A549 (cell line): ENCODE measurements at regions not wholly inside any gene's neighbourhood (a gene's known extent, or its start where the extent isn't known, plus 50 kb on each side); places are given as distances from the start of the nearest gene placed in this dataset.

Experiments
- ATAC-seq, 2 experiments: fragments of 200-7000 bp in 1 of 2; fragments of >200 bp in 1 of 2; cut with Nextera tagmentation in 1 of 2; cut with Tn5 transposase in 1 of 2; 3 replicates each; pipeline versions ENCODE4 v1.8.0 to v1.9.1; 2018 to 2020; ENCODE audit warnings: mild to moderate bottlenecking in 1 of 2, moderate library complexity in 1 of 2
- CTCF ChIA-PET: fragments of 300-600 bp; sonication (Branson Sonifier 250); formaldehyde crosslinking; extraction: SDS; loops from one replicate; lab custom pipeline; 2021; ENCODE audit warnings: antibody characterized with exemption, inconsistent platforms; lab: Yijun Ruan, JAX
- POLR2A ChIA-PET: fragments of 350-600 bp; formaldehyde crosslinking; extraction: SDS; loops from one replicate; lab custom pipeline; 2021; ENCODE audit warnings: antibody characterized with exemption, inconsistent platforms; lab: Yijun Ruan, JAX
- DNase-seq, 2 experiments: peaks; one replicate each; pipeline versions ENCODE4 v3.0.0 to v3.0.0-alpha.2; 2011 to 2016; ENCODE audit warnings: low read depth in 1 of 2, low spot score in 1 of 2
- FAIRE-seq: peaks from 2 replicates; lab custom pipeline; 2011; peaks lifted over from hg19 to GRCh38; lab: Jason Lieb, UNC
- H3K27ac ChIP-seq, 2 experiments: fragments of >200 bp; sonication (Bioruptor Twin); formaldehyde crosslinking; 3 replicates each; pipeline ENCODE4 v1.5.1; 2016 to 2017
- H3K4me1 ChIP-seq: fragments of >200 bp; sonication (Bioruptor Twin); formaldehyde crosslinking; 3 replicates; pipeline ENCODE4 v1.6.1; 2016
- H3K4me2 ChIP-seq: fragments of >200 bp; sonication (Bioruptor Twin); formaldehyde crosslinking; 3 replicates; pipeline ENCODE4 v1.6.1; 2016
- H3K4me3 ChIP-seq: fragments of >200 bp; sonication (Bioruptor Twin); formaldehyde crosslinking; 3 replicates; pipeline ENCODE4 v1.5.1; 2016
- H3K9me3 ChIP-seq: fragments of >200 bp; sonication (Bioruptor Twin); formaldehyde crosslinking; 3 replicates; pipeline ENCODE4 v1.6.1; 2016
- ATOH8 ChIP-seq: fragments of 250-450 bp; sonication (Bioruptor Pico); IDR thresholded peaks from 2 replicates; pipeline ENCODE4 v1.5.0; 2020; ENCODE audit warnings: low read depth, mild to moderate bottlenecking, moderate library complexity
- BHLHE40 ChIP-seq: IDR thresholded peaks from 2 replicates; pipeline ENCODE4 v1.6.1; 2012; ENCODE audit warnings: low read depth, low read length, inconsistent platforms
- CBX2 ChIP-seq: fragments of 200-600 bp; sonication (generic); IDR thresholded peaks from 2 replicates; pipeline ENCODE4 v1.6.1; 2016; ENCODE audit warnings: low read depth, mild to moderate bottlenecking, borderline replicate concordance
- CBX8 ChIP-seq: fragments of 200-600 bp; sonication (generic); IDR thresholded peaks from 2 replicates; pipeline ENCODE4 v1.6.1; 2016
- CHD4 ChIP-seq: fragments of 200-600 bp; sonication (generic); IDR thresholded peaks from 2 replicates; pipeline ENCODE4 v1.6.1; 2016; ENCODE audit warnings: antibody characterized with exemption, mild to moderate bottlenecking, borderline replicate concordance
- E2F6 ChIP-seq: IDR thresholded peaks from 2 replicates; pipeline ENCODE4 v1.6.1; 2012; ENCODE audit warnings: low read depth, borderline replicate concordance
- EHF ChIP-seq: fragments of 250-450 bp; sonication (Bioruptor Pico); IDR thresholded peaks from 2 replicates; pipeline ENCODE4 v1.5.0; 2020; ENCODE audit warnings: mild to moderate bottlenecking
- EHMT2 ChIP-seq: fragments of 200-600 bp; sonication (generic); IDR thresholded peaks from 2 replicates; pipeline ENCODE4 v1.6.1; 2016; ENCODE audit warnings: antibody characterized with exemption, low read depth, mild to moderate bottlenecking, moderate library complexity
- ESRRA ChIP-seq: fragments of 150-350 bp; IDR thresholded peaks from 2 replicates; pipeline ENCODE4 v1.6.1; 2014; ENCODE audit warnings: mild to moderate bottlenecking, low read length, borderline replicate concordance
- FOSB ChIP-seq: fragments of 250-450 bp; sonication (Bioruptor Pico); IDR thresholded peaks from 2 replicates; pipeline ENCODE4 v1.5.0; 2020; ENCODE audit warnings: mild to moderate bottlenecking, moderate library complexity
- GATA3 ChIP-seq: IDR thresholded peaks from 2 replicates; pipeline ENCODE4 v1.6.1; 2012; ENCODE audit warnings: borderline replicate concordance
- HOXA7 ChIP-seq: fragments of 250-450 bp; sonication (Bioruptor Pico); IDR thresholded peaks from 2 replicates; pipeline ENCODE4 v1.5.0; 2020; ENCODE audit warnings: mild to moderate bottlenecking, moderate library complexity
- HOXB13 ChIP-seq: fragments of 250-450 bp; sonication (Bioruptor Pico); IDR thresholded peaks from 2 replicates; pipeline ENCODE4 v1.5.0; 2020; ENCODE audit warnings: low read depth, mild to moderate bottlenecking, moderate library complexity
- HOXB5 ChIP-seq: fragments of 250-450 bp; sonication (Bioruptor Pico); IDR thresholded peaks from 2 replicates; pipeline ENCODE4 v1.5.0; 2020; ENCODE audit warnings: mild to moderate bottlenecking, moderate library complexity
- JUN ChIP-seq, 2 experiments: fragments of >200 bp; sonication (Bioruptor Twin); formaldehyde crosslinking; IDR thresholded peaks; 2 replicates in 1 of 2; 3 replicates in 1 of 2; pipeline ENCODE4 v1.6.1; 2016 to 2017
- MYC ChIP-seq: IDR thresholded peaks from 2 replicates; pipeline ENCODE4 v1.6.1; 2012; ENCODE audit warnings: mild to moderate bottlenecking, inconsistent platforms, low read length, improper control_type of control experiment, borderline replicate concordance
- NFE2L2 ChIP-seq: fragments of 150-350 bp; conservative IDR thresholded peaks from 2 replicates; pipeline ENCODE4 v1.6.1; 2014; ENCODE audit warnings: low read length
- NPAS2 ChIP-seq: fragments of 250-450 bp; sonication (Bioruptor Pico); IDR thresholded peaks from 2 replicates; pipeline ENCODE4 v1.8.0; 2022; ENCODE audit warnings: mild to moderate bottlenecking, moderate library complexity, borderline replicate concordance
- NR3C1 ChIP-seq: fragments of >200 bp; sonication (Bioruptor Twin); formaldehyde crosslinking; IDR thresholded peaks from 3 replicates; pipeline ENCODE4 v1.6.1; 2017
- POLR2A ChIP-seq: IDR thresholded peaks from 2 replicates; pipeline ENCODE4 v1.6.1; 2012; ENCODE audit warnings: mild to moderate bottlenecking, low read length
- POLR2AphosphoS2 ChIP-seq: conservative IDR thresholded peaks from 2 replicates; pipeline ENCODE4 v1.6.1; 2012; ENCODE audit warnings: low read length, improper control_type of control experiment, inconsistent platforms
- REST ChIP-seq: fragments of 200-600 bp; sonication (generic); IDR thresholded peaks from 2 replicates; pipeline ENCODE4 v1.6.1; 2016; ENCODE audit warnings: antibody characterized with exemption, mild to moderate bottlenecking, moderate library complexity
- RFX5 ChIP-seq: fragments of 450-650 bp; IDR thresholded peaks from 2 replicates; pipeline ENCODE4 v1.7.1; 2014; ENCODE audit warnings: antibody characterized with exemption, mild to moderate bottlenecking, moderate library complexity
- SMC3 ChIP-seq: fragments of >200 bp; sonication (Bioruptor Twin); formaldehyde crosslinking; IDR thresholded peaks from 3 replicates; pipeline ENCODE4 v1.6.1; 2018; ENCODE audit warnings: inconsistent platforms
- SREBF2 ChIP-seq: fragments of 450-650 bp; IDR thresholded peaks from 2 replicates; pipeline ENCODE4 v1.6.1; 2014; ENCODE audit warnings: mild to moderate bottlenecking, moderate library complexity
- TFCP2L1 ChIP-seq: fragments of 250-450 bp; sonication (Bioruptor Pico); IDR thresholded peaks from 2 replicates; pipeline ENCODE4 v1.5.0; 2021; ENCODE audit warnings: mild to moderate bottlenecking
- USF2 ChIP-seq: fragments of 450-650 bp; IDR thresholded peaks from 2 replicates; pipeline ENCODE4 v1.6.1; 2014; ENCODE audit warnings: antibody characterized with exemption
- ZC3H11A ChIP-seq: fragments of 450-650 bp; IDR thresholded peaks from 2 replicates; pipeline ENCODE4 v1.6.1; 2014; ENCODE audit warnings: antibody characterized with exemption, mild to moderate bottlenecking
- ZFP36 ChIP-seq: fragments of 450-650 bp; IDR thresholded peaks from 2 replicates; pipeline ENCODE4 v1.6.1; 2014; ENCODE audit warnings: borderline replicate concordance; ENCODE audit not compliant: partially characterized antibody
- ZNF302 ChIP-seq: fragments of 250-450 bp; sonication (Bioruptor Pico); IDR thresholded peaks from 2 replicates; pipeline ENCODE4 v1.9.0; 2021; ENCODE audit warnings: inconsistent platforms, mild to moderate bottlenecking, moderate library complexity
- WGBS: methylation state at CpG from one replicate; pipeline ENCODE4 v1.1.6; 2017; ENCODE audit errors: missing lambda C conversion rate; 5-methylcytosine and 5-hydroxymethylcytosine counted together

GRCh38 chr4:123919576-123920098, 523.0 kb downstream of the SPRY1 start (continued):
- TF ChIP-seq ATOH8 (CRISPR knock-in tag) = no peak
- TF ChIP-seq ZFP36 = no peak
- no peak for TF ChIP-seq NPAS2

- Histone ChIP-seq H3K4me2 (no peak overlapping the region), H3K27ac (no peak overlapping the region), H3K4me3 (no peak overlapping the region), H3K4me1 (no peaks in the 10 kb centered on the region), H3K9me3 (no peaks in the 10 kb centered on the region)
- WGBS = 32% methylated on average over 5 of the region's 5 CpGs
- DNase-seq (no peak), FAIRE-seq (no peak), ATAC-seq (no peak)
- no peak for TF ChIP-seq ESRRA
- TF ChIP-seq EHF (CRISPR knock-in tag) = no peak
- no peak for TF ChIP-seq ZNF302 (CRISPR knock-in tag)
- no peak for TF ChIP-seq JUN (IDR thresholded peaks at IDR 0.05)
- TF ChIP-seq CBX8 = no peak
- TF ChIP-seq NFE2L2 = no peak
- no peak for TF ChIP-seq USF2
- no peak for TF ChIP-seq HOXA7 (CRISPR knock-in tag)
- TF ChIP-seq MYC = no peak
- no peak for TF ChIP-seq RFX5
- no peak for TF ChIP-seq POLR2A
- TF ChIP-seq HOXB13 = no peak
- no peak for TF ChIP-seq REST
- TF ChIP-seq SREBF2 = no peak
- no peak for TF ChIP-seq NR3C1
- no peak for TF ChIP-seq E2F6
- no peak for TF ChIP-seq POLR2AphosphoS2
- no peak for TF ChIP-seq BHLHE40
- POLR2A ChIA-PET = no interaction called here
- CTCF ChIA-PET = no interaction called here
Measured at GRCh38 chr4:123921339-123921738, 524.7 kb downstream of the SPRY1 start.

- Histone ChIP-seq H3K4me3 (no peak overlapping the region), H3K4me1 (no peaks in the 10 kb centered on the region), H3K9me3 (no peaks in the 10 kb centered on the region), H3K4me2 (no peak overlapping the region), H3K27ac (no peak overlapping the region)
- no peak for ATAC-seq
- no peak for DNase-seq
- TF ChIP-seq HOXB5 (CRISPR knock-in tag) = no peak
- TF ChIP-seq POLR2AphosphoS2 = no peak
- TF ChIP-seq CBX2 = no peak
- no peak for TF ChIP-seq SMC3
- TF ChIP-seq NFE2L2 = no peak
- TF ChIP-seq JUN (IDR thresholded peaks at IDR 0.05) = no peak
- TF ChIP-seq CBX8 = no peak
- no peak for TF ChIP-seq FOSB (CRISPR knock-in tag)
- no peak for TF ChIP-seq RFX5
- TF ChIP-seq SREBF2 = no peak
- TF ChIP-seq POLR2A = no peak
- no peak for TF ChIP-seq ZC3H11A
- TF ChIP-seq CHD4 = no peak
- no peak for TF ChIP-seq TFCP2L1
- TF ChIP-seq MYC = no peak
- no peak for TF ChIP-seq EHMT2
- TF ChIP-seq GATA3 = no peak
- TF ChIP-seq NR3C1 = no peak
- TF ChIP-seq ATOH8 (CRISPR knock-in tag) = no peak
- CTCF ChIA-PET = no interaction called here
- FAIRE-seq = no peak
- POLR2A ChIA-PET = no interaction called here
Measured at GRCh38 chr4:123922847-123923246, 526.3 kb downstream of the SPRY1 start.
